ENCODE measurements at regions not wholly inside any gene's neighbourhood (a gene's known extent, or its start where the extent isn't known, plus 50 kb on each side); places are given as distances from the start of the nearest gene placed in this dataset.

GRCh38 chr10:44051091-44051490, 333.8 kb downstream of the CXCL12 start:
- TF ChIP-seq CTCF (IDR thresholded peaks at IDR 0.05; ENCODE audit: low read depth, low read length): no peak
- no peak for TF ChIP-seq EZH2phosphoT487 (IDR thresholded peaks at IDR 0.05; ENCODE audit: low read depth)
